ENCODE measurements at regions not wholly inside any gene's neighbourhood (a gene's known extent, or its start where the extent isn't known, plus 50 kb on each side); places are given as distances from the start of the nearest gene placed in this dataset.

- Mint-ChIP-seq H3K4me3 (ENCODE audit: unreplicated experiment) (no peak overlapping the region), H3K27me3 (ENCODE audit: unreplicated experiment) (no peaks in the 10 kb centered on the region), H3K4me1 (ENCODE audit: unreplicated experiment) (peaks cover 21% of the 10 kb centered on the region), H3K36me3 (ENCODE audit: low read depth, unreplicated experiment) (no peaks in the 10 kb centered on the region), H3K9me3 (ENCODE audit: unreplicated experiment) (no peaks in the 10 kb centered on the region), H3K27ac (ENCODE audit: unreplicated experiment) (no peak overlapping the region)
- peak; percentile 44 for DNase-seq (ENCODE audit: low spot score)
- TF ChIP-seq, protein P1, sequence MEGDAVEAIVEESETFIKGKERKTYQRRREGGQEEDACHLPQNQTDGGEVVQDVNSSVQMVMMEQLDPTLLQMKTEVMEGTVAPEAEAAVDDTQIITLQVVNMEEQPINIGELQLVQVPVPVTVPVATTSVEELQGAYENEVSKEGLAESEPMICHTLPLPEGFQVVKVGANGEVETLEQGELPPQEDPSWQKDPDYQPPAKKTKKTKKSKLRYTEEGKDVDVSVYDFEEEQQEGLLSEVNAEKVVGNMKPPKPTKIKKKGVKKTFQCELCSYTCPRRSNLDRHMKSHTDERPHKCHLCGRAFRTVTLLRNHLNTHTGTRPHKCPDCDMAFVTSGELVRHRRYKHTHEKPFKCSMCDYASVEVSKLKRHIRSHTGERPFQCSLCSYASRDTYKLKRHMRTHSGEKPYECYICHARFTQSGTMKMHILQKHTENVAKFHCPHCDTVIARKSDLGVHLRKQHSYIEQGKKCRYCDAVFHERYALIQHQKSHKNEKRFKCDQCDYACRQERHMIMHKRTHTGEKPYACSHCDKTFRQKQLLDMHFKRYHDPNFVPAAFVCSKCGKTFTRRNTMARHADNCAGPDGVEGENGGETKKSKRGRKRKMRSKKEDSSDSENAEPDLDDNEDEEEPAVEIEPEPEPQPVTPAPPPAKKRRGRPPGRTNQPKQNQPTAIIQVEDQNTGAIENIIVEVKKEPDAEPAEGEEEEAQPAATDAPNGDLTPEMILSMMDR (IDR thresholded peaks at IDR 0.05; ENCODE audit: unreplicated experiment) = peak; percentile 54
These were observed 266.8 kb upstream of the CXCR4 start for GRCh38 chr2:136384531-136385303.

DNA sequence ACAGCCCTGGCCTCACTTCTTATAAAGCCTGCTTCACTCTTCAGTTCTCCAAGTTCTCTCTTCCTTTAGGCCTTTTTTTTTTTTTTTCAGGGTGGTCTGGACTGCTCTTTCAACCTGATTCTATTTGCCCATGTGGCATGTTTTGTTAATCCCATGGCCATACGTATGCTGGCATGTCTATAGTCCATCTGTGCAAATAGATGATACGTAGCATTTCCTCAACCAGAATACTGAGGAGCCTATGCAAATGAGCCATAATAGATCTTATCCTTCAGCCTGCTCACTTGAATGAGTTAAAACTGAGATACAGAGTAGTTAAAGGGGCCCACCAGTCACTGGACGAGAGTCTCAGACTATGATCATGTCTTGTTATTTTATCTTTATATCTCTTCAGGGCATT is 265.2 kb upstream of the CXCR4 start:
- H3K27ac Mint-ChIP-seq (ENCODE audit: unreplicated experiment) = no peak overlapping the region

DNA sequence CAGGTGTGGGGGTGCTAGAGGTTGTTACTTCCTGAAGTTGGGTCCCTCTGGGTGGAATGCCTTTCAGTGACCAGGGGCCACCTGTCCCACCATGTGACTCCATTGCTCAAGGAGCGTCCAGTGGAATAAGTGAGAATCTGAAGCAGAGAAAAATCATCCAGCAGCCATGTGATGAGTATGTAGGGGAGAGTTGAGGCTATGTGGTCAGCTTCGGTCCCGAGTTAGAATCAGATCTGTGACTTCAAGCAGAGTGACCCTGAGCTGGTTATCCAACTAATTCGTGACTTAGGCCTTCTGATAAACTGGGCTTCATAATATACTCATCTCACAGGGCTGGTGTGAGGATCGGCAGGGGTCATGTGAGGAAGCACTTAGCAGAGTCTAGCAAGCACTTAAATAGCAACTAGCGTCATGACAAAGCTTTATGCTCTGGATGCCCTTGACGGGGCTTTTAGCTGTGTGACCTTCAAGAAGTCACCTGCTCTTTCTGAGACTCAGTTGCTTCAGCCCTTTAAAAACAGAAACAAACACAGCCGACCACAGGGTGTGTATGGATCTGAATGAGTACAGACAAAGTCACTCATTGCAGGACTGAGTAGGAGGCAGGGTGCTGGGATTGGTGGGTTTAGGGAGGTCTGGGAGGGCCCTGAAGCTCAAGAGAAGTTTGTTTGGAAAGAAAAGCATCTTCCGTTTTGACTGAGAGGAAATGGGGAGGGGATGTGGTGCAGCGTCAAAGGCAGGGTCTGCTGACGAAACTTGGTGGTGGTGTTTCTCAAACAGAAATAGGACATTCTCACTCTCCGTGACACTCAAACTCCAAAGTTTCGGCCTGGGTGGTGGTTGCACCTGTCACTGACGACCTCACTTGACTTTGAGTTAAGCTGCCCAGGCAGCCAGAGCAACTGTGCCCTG is 264.0 kb upstream of the CXCR4 start:
- H3K36me3 Mint-ChIP-seq (ENCODE audit: low read depth, unreplicated experiment) = no peaks in the 10 kb centered on the region
- H3K9me3 Mint-ChIP-seq (ENCODE audit: unreplicated experiment) = no peaks in the 10 kb centered on the region
- H3K27me3 Mint-ChIP-seq (ENCODE audit: unreplicated experiment) = no peaks in the 10 kb centered on the region
- TF ChIP-seq, protein P1 (IDR thresholded peaks at IDR 0.05; ENCODE audit: unreplicated experiment) = no peak
- H3K4me3 Mint-ChIP-seq (ENCODE audit: unreplicated experiment) = no peak overlapping the region
- peaks cover 18% of the 10 kb centered on the region for H3K4me1 Mint-ChIP-seq (ENCODE audit: unreplicated experiment)
- DNase-seq (ENCODE audit: low spot score) = no peak
- H3K27ac Mint-ChIP-seq (ENCODE audit: unreplicated experiment) = peak overlapping the region; percentile 39

More for the DNA sequence above, 265.2 kb upstream of the CXCR4 start:
- Mint-ChIP-seq H3K4me3 (ENCODE audit: unreplicated experiment) (no peak overlapping the region), H3K9me3 (ENCODE audit: unreplicated experiment) (no peaks in the 10 kb centered on the region), H3K4me1 (ENCODE audit: unreplicated experiment) (peaks cover 14% of the 10 kb centered on the region), H3K27me3 (ENCODE audit: unreplicated experiment) (no peaks in the 10 kb centered on the region), H3K36me3 (ENCODE audit: low read depth, unreplicated experiment) (no peaks in the 10 kb centered on the region)
- TF ChIP-seq, protein P1 (IDR thresholded peaks at IDR 0.05; ENCODE audit: unreplicated experiment) = no peak
- no peak for DNase-seq (ENCODE audit: low spot score)

- Mint-ChIP-seq H3K36me3 (ENCODE audit: low read depth, unreplicated experiment) (no peaks in the 10 kb centered on the region), H3K4me3 (ENCODE audit: unreplicated experiment) (no peak overlapping the region), H3K4me1 (ENCODE audit: unreplicated experiment) (peaks cover 23% of the 10 kb centered on the region), H3K27ac (ENCODE audit: unreplicated experiment) (no peak overlapping the region), H3K9me3 (ENCODE audit: unreplicated experiment) (no peaks in the 10 kb centered on the region), H3K27me3 (ENCODE audit: unreplicated experiment) (no peaks in the 10 kb centered on the region)
- DNase-seq (ENCODE audit: low spot score) = no peak
- TF ChIP-seq, protein P1 (IDR thresholded peaks at IDR 0.05; ENCODE audit: unreplicated experiment) = no peak
These were observed 263.3 kb upstream of the CXCR4 start for GRCh38 chr2:136381245-136381644.

Measured in endothelial cell (in vitro differentiated cells).